NCI-H2029 treated with DMSO at 0.1 percent for 48 hours (cell line): ENCODE measurements at regions not wholly inside any gene's neighbourhood (a gene's known extent, or its start where the extent isn't known, plus 50 kb on each side); places are given as distances from the start of the nearest gene placed in this dataset.
"Not testable (repeated sequence)": the region's sequence is repeated elsewhere in the genome, so short reads cannot be mapped to it uniquely, and the experiment has no call there.

Experiments used
- DNase-seq: peaks from one replicate; lab custom pipeline; 2025; lab: John Stamatoyannopoulos, UW

DNA sequence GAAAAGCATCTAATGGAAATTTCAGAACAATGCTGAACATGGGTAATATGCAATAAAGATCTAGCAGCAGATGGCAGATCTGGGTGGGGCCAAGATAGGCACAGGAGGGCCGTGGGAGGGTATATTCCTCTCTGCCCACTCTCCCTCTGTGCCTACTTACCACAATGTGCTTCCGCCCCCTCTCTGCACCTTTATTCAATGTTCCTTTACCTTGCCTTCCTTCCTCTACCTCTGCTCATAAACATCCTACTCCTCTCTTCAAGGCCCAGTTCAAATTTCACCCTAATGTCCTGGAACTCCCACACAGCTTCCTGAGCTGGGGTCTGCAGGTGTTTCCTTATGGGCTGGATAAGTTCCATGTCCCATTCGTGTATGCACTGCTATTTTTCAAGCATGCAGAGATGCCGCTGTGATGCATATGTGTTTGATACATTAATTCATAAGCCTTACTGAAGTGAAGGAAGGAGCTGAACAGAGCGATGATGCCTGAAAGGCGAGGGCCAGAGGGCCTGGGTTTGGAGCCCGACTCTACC, 65.6 kb upstream of the EDEM3 start:
- DNase-seq: no peak

GRCh38 chr1:184818646-184819045, 64.0 kb upstream of the EDEM3 start:
- no peak for DNase-seq

GRCh38 chr1:184817003-184817402, 62.3 kb upstream of the EDEM3 start:
- not testable (repeated sequence) for DNase-seq

- DNase-seq: no peak
Measured at GRCh38 chr1:184813528-184814089, 59.0 kb upstream of the EDEM3 start.

DNA sequence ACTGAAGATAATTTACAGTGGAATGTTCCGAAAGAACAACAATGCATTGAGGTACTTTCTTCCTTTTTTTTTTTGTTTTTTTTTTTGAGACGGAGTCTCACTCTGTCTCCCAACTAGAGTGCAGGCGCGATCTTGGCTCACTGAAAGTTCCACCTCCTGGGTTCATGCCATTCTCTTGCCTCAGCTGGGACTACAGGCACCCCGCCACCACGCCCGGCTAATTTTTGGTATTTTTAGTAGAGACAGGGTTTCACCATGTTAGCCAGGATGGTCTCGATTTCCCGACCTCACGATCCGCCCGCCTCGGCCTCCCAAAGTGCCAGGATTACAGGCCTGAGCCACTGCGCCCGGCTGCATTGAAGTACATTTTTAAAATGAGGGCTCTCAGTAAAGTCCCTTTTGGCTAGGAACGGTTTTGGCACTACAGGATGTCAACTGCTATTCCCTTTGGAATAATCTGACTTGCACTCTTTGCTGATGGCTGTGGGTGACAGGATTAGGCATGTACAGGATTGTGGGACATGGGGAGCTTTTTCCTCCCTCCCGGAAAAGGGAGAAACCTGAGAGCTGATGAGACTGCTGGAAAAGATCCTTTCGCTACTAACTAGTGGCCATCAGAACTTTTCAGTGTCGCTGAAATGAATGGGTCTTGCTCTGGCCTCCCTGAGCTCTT, 56.9 kb upstream of the EDEM3 start:
- DNase-seq: no peak

- DNase-seq: no peak
Measured at GRCh38 chr1:184810735-184811343, 56.2 kb upstream of the EDEM3 start.

DNA sequence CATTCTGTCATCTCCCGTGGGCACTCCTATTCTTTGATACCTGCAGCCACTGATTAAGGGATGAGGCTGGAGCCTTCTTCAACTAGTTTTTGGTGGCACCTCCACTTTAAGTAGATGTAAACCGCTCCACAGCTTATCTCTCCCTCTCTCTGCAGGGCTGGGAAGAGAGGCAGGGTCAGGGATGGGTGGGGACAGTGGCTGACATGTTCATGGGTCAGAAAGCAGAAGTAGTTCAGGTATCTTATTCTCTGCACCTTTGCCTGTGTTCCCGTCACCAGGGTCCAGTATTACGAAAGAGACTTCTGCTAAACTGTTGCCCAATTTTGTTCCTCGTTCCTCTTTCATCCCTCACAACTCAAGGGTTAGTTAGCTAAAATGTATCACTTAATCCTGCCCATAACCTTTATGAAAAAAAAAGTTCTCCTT, 51.7 kb upstream of the EDEM3 start:
- no peak for DNase-seq

DNA sequence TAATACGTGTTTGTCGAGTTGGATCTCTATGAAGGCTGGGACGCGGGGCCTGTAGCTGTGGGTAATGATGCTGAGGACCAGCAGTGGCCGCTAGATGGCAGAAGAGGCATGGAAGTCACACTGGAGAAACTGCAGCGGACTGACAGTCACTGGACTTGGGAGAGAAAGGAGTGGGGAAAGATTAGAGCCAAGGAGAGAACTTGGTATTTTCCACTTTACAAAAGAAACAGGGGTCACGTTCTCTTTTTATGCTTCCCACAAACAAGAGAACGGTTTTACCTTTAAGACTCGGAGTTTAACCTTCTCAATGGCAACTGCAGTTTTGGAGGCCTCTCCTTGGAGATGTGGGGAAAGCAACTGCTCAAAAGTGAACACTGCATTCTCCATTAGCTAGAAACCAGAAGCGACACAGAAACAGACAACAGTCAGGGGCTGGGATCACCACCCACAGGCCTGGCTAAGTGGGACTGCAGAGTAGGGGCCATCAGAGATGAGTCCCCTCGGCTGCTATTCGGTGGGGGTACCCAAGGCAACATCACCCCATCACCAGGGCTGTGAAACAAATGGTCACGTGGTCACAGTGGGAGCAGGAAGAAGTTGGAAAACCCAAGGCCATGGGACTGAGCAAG, 51.1 kb upstream of the EDEM3 start:
- peak; percentile 72 for DNase-seq
